ENCODE measurements at regions not wholly inside any gene's neighbourhood (a gene's known extent, or its start where the extent isn't known, plus 50 kb on each side); places are given as distances from the start of the nearest gene placed in this dataset.

DNA sequence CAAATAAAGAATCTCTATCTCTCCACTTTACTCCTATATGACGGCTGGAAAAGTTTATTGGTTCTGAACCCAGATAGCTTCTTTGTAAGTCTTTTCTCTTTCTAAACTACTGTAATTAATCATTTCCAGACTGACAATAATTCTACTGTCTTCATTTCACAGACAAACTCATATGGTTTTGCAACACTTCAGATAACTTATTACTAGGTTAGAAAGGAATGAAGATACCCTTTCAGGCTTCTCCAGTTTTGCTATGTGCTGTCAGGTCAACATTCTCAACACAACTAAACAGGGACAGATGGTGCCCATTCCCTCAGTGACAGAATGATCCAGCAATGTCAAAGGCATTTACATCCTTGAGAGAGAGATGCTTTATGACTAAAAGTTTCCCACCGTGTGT lies 198.5 kb upstream of the ITGA4 start:
- H3K14ac ChIP-seq (replicated peaks; ENCODE audit: low read depth, low read length) = no peak overlapping the region
- POLR2A ChIA-PET (ENCODE audit: unreplicated experiment) = no interaction called here
- no CpG with 5 or more reads among the region's 2 CpGs for WGBS, 2 experiments (ENCODE audit: extremely low coverage in 2 of 2, insufficient read length in 1 of 2)
- no peak overlapping the region for H3K4ac ChIP-seq (ENCODE audit: low read depth, low read length)
- H3K9me1 ChIP-seq (ENCODE audit: insufficient read depth, low read length) = no peaks in the 10 kb centered on the region
- no TSS peak for BruUV-seq (replicated peaks)
- H2BK120ac ChIP-seq (ENCODE audit: low read depth, low read length) = no peak overlapping the region
- no peak overlapping the region for H3K27ac ChIP-seq (ENCODE audit: insufficient read depth, low read length)
- dilution Hi-C loops (cut with HindIII; ENCODE audit: low sequenced_read_pairs, unreplicated experiment) = no loop called here
- H2BK5ac ChIP-seq (ENCODE audit: low read depth, low read length, poor library complexity, severe bottlenecking) = no peak overlapping the region
- no peak overlapping the region for H2AFZ ChIP-seq (replicated peaks; ENCODE audit: low read length, poor library complexity)
- peak; percentile 40 for DNase-seq
- no peak overlapping the region for H2AK5ac ChIP-seq (ENCODE audit: low read depth, low read length)
- peak; percentile 27; the same call in 1 of the 2 replicates for ATAC-seq (ENCODE audit: low read depth)
- no peak overlapping the region for H3K4me3 ChIP-seq (ENCODE audit: insufficient read depth, low read depth, low read length)
- H4K5ac ChIP-seq (ENCODE audit: low read depth, low read length) = no peak overlapping the region
- intact Hi-C loops (cut with micrococcal nuclease) = no loop called here
- no peak overlapping the region for H3K18ac ChIP-seq (ENCODE audit: low read depth, low read length)
- in situ Hi-C loops (cut with MboI; ENCODE audit: low sequenced_read_pairs) = no loop called here
- no peak overlapping the region for H3K4me2 ChIP-seq (ENCODE audit: low read depth, low read length)
- H3K9ac ChIP-seq (ENCODE audit: low read depth, low read length) = no peak overlapping the region
- H2BK15ac ChIP-seq (ENCODE audit: low read depth, low read length) = no peak overlapping the region
- no peak for TF ChIP-seq RAD21 (IDR thresholded peaks at IDR 0.05; ENCODE audit: low read length)
- TF ChIP-seq CEBPB (IDR thresholded peaks at IDR 0.05; ENCODE audit: low read depth, low read length) = peak; percentile 21; the same call in 1 of the 2 replicates
- H3K23ac ChIP-seq (ENCODE audit: low read depth, low read length) = no peak overlapping the region
- no peaks in the 10 kb centered on the region; the same call in 1 of the 2 replicates for H3K27me3 ChIP-seq (ENCODE audit: control insufficient read depth, insufficient read depth, low read length)
- no peak overlapping the region for H3K56ac ChIP-seq (ENCODE audit: extremely low read depth, insufficient read depth, low read length)
- CTCF ChIA-PET = no interaction called here
- no peaks in the 10 kb centered on the region for H3K36me3 ChIP-seq (ENCODE audit: control insufficient read depth, insufficient read depth, low read length)
- no peaks in the 10 kb centered on the region for H4K20me1 ChIP-seq (ENCODE audit: insufficient read depth, low read length)
- no peaks in the 10 kb centered on the region for H3K4me1 ChIP-seq (ENCODE audit: control insufficient read depth, insufficient read depth, low read length)
- H3K9me3 ChIP-seq (ENCODE audit: control insufficient read depth, insufficient read depth, low read length) = no peaks in the 10 kb centered on the region
- H4K8ac ChIP-seq (ENCODE audit: low read depth in 2 of 2, low read length in 2 of 2) = no peak overlapping the region
- H4K91ac ChIP-seq (ENCODE audit: insufficient read depth, low read depth, low read length) = no peak overlapping the region
- H2BK20ac ChIP-seq (ENCODE audit: low read depth, low read length) = no peak overlapping the region
- H3K79me1 ChIP-seq (ENCODE audit: low read depth in 1 of 2, low read length in 2 of 2) = no peaks in the 10 kb centered on the region
- no peak overlapping the region for H2AK9ac ChIP-seq (replicated peaks; ENCODE audit: low read depth, low read length, poor library complexity)
